NCI-H1092 (cell line): ENCODE measurements at regions not wholly inside any gene's neighbourhood (a gene's known extent, or its start where the extent isn't known, plus 50 kb on each side); places are given as distances from the start of the nearest gene placed in this dataset.

Experiments
- DNase-seq: peaks from one replicate; lab custom pipeline; 2025; lab: John Stamatoyannopoulos, UW

GRCh38 chr17:69605571-69605970, 191.1 kb downstream of the MAP2K6 start:
- no peak for DNase-seq

- no peak for DNase-seq
Observed at GRCh38 chr17:69606142-69606800, 191.8 kb downstream of the MAP2K6 start.

GRCh38 chr17:69607162-69607834, 192.8 kb downstream of the MAP2K6 start:
- peak; percentile 45 for DNase-seq

GRCh38 chr17:69608141-69608540, 193.6 kb downstream of the MAP2K6 start:
- DNase-seq: no peak

GRCh38 chr17:69608808-69609472, 194.4 kb downstream of the MAP2K6 start:
- no peak for DNase-seq

GRCh38 chr17:69609473-69610305, 195.2 kb downstream of the MAP2K6 start:
- no peak for DNase-seq

GRCh38 chr17:69620363-69620762, 205.9 kb downstream of the MAP2K6 start:
- no peak for DNase-seq

- DNase-seq: no peak
Observed at GRCh38 chr17:69625474-69625873, 211.0 kb downstream of the MAP2K6 start.

GRCh38 chr17:69630056-69630635, 215.6 kb downstream of the MAP2K6 start:
- DNase-seq: no peak

GRCh38 chr17:69634844-69635243, 220.3 kb downstream of the MAP2K6 start:
- no peak for DNase-seq

GRCh38 chr17:69637446-69638156, 223.1 kb downstream of the MAP2K6 start:
- no peak for DNase-seq

- DNase-seq: no peak
Observed at GRCh38 chr17:69639096-69639495, 224.6 kb downstream of the MAP2K6 start.

GRCh38 chr17:69640073-69640472, 225.6 kb downstream of the MAP2K6 start:
- no peak for DNase-seq

- no peak for DNase-seq
Observed at GRCh38 chr17:69643686-69644085, 229.2 kb downstream of the MAP2K6 start.

- no peak for DNase-seq
Observed at GRCh38 chr17:69646729-69647128, 232.2 kb downstream of the MAP2K6 start.

- no peak for DNase-seq
Observed at GRCh38 chr17:69650881-69651280, 236.4 kb downstream of the MAP2K6 start.

- no peak for DNase-seq
Observed at GRCh38 chr17:69651921-69652320, 237.4 kb downstream of the MAP2K6 start.

- DNase-seq: no peak
Observed at GRCh38 chr17:69654981-69655855, 240.7 kb downstream of the MAP2K6 start.

- DNase-seq: no peak
Observed at GRCh38 chr17:69655902-69656301, 241.4 kb downstream of the MAP2K6 start.

GRCh38 chr17:69669441-69670178, 255.1 kb downstream of the MAP2K6 start:
- peak; percentile 51 for DNase-seq
